AG09319 (cell line): ENCODE measurements at regions not wholly inside any gene's neighbourhood (a gene's known extent, or its start where the extent isn't known, plus 50 kb on each side); places are given as distances from the start of the nearest gene placed in this dataset.

Experiments used
- DNase-seq: peaks from one replicate; pipeline ENCODE4 v3.0.0-alpha.2; 2010; ENCODE audit warnings: low read depth; ENCODE audit errors: extremely low read depth
- TF ChIP-seq, protein P1 (sequence below): IDR thresholded peaks from 2 replicates; pipeline ENCODE4 v1.5.1; 2011; ENCODE audit warnings: low read depth, mild to moderate bottlenecking, inconsistent platforms, low read length, moderate library complexity

DNA sequence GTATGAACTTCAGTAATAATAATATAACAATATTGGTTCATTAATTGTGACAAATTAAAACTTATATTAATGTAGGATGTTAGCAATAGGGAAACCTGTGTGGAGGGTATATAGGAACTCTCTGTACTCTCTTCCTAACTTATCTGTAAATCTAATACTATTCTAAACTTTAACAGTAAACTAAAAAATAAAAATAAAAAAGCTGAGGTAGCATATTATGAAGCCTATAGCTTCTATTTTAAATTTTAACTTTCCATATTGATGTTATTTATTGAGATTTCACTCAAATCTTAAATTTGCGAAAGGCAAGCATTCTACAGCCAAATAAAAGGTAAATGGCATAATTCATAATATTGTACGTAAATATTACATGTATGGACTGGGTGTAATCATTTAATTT is 326.4 kb downstream of the MEI4 start:
- no peak for DNase-seq
- TF ChIP-seq, protein P1, sequence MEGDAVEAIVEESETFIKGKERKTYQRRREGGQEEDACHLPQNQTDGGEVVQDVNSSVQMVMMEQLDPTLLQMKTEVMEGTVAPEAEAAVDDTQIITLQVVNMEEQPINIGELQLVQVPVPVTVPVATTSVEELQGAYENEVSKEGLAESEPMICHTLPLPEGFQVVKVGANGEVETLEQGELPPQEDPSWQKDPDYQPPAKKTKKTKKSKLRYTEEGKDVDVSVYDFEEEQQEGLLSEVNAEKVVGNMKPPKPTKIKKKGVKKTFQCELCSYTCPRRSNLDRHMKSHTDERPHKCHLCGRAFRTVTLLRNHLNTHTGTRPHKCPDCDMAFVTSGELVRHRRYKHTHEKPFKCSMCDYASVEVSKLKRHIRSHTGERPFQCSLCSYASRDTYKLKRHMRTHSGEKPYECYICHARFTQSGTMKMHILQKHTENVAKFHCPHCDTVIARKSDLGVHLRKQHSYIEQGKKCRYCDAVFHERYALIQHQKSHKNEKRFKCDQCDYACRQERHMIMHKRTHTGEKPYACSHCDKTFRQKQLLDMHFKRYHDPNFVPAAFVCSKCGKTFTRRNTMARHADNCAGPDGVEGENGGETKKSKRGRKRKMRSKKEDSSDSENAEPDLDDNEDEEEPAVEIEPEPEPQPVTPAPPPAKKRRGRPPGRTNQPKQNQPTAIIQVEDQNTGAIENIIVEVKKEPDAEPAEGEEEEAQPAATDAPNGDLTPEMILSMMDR = no peak

DNA sequence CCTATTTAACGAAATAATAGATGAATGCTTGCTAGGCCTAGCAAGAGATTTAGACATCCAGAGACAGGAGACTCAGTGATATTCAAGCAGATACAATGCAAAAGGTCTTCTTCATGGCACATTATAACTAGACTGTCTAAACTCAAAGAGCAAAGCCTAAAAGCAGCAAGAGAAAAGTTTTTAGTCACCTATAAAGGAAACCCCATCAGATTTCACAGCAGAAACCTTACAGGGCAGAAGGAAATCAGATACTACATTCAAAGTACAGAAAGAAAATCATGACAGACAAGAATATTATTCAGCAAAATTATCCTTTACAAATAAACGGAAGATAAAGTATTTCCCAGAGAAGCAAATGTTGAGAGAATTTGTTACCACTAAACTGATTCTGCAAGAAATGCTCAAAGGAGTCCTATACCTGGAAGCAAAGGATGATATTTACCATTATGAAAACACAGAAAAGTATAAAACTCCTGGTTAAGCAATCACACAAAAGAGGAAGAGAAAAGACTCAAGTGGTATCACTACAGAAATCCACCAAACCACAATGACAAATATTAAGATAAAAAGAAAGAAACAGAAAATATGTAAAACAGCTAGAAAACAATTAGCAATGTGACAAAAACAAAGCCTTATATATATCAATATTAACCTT is 333.7 kb downstream of the MEI4 start:
- no peak for DNase-seq

DNA sequence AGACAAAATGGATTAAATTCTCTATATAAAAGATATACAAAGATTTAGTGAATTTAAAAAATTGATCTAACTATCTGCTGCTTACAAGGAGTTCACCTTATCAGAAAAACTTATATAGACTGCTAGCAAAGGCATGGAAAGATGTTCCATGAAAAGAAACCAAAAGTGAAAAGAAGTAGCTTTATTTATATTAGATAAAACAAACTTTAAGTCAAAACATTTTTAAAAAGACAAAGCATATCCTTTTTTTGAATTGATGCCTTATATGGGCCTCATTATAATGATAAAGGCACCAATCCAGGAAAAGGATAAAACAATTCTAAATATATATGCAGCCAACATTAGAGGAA is 334.2 kb downstream of the MEI4 start:
- no peak for DNase-seq
- TF ChIP-seq, protein P1 = no peak

More for the DNA sequence above, 333.7 kb downstream of the MEI4 start:
- TF ChIP-seq, protein P1 = no peak

DNA sequence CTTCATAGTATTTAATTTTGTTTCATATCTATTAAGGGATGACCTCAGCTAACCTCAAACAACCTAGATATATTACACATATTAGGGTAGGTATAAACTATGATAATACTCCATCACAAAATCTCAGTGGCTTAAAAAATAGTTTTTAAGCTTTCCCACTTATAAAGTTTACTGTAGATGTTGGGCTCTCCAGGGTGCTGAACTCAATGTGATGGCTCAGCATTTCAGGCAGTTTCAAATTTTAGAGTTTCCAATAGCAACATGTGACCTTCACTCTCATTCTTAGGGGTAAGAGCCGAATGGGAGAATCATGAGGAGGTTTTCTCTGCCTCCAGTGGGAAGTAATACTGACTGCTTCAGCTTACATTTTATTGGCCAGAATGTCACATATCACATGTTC is 357.3 kb downstream of the MEI4 start:
- no peak for DNase-seq
- TF ChIP-seq, protein P1 = no peak

DNA sequence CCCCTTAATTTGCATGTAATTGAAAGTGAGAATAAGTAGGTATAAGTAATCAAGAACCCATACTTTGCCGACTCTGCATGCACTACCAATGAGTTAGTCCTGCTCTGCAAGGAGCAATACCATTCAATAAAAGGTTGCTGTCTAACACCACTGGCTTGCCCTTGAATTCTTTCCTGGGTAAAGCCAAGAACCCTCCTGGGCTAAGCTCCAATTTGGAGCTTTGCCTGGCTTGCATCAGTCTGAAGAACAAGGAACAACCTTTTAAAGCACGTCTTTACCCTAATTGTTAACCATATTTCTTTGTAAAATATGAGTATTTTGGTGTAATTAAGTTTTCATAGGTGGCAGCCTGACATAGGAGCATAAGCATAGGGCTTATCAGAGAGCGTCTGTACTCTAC is 367.7 kb downstream of the MEI4 start:
- no peak for DNase-seq
- TF ChIP-seq, protein P1 = no peak

DNA sequence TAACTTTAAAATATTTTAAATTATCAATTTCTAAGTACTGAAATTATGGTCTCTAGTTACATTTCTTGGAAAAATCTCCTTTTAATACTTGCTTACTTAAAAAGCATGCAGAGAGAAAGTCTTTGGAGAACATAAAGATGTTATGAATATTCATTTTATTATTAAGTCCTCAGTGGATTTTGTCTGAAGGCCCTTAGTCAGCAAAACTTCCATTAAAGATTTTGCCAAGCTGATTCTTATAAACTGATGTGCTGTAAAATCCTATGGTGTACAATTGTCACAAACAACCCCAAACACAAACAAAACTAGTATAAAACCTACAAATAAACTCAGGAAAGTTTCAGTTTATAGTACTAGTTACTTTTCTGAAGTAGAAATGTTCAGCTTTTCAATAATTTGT is 372.7 kb downstream of the MEI4 start:
- TF ChIP-seq, protein P1 = no peak
- DNase-seq = no peak

DNA sequence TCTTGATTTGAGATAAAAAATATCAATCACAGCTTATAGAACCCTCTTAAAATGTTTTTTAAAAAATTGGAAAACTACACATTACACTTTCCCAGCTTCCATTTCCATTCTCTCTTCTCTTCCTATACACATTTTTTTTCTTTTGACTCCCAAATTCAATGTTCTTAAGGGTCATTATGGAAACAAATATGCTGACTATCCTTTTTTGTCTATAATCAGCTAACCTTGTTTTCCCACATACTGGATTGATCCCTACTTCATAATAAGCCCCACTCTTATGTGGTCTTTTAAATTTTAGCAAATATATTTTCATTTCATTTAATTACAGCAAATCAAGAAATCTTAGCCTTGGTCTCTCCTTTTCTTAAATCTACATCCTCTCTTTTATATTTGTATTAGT is 378.4 kb downstream of the MEI4 start:
- DNase-seq = no peak
- TF ChIP-seq, protein P1 = no peak
